ENCODE measurements at regions not wholly inside any gene's neighbourhood (a gene's known extent, or its start where the extent isn't known, plus 50 kb on each side); places are given as distances from the start of the nearest gene placed in this dataset.

DNA sequence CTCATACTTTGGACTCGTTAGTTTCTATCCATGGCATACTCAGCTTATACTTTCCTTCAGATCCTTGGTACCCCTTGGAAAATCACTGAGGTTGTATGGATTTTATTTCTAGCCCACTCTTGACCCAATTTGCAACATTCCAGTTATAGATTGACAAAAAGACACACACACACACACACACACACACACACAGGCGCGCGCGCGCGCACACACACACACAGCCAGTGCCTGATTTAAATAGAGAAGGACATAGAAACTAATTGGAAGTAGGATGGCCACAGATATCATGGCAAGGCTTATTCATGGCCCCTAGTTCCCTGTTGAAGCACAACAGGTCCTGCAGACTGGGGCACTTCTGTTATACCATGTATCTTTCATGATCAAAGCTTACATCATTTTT lies 89.1 kb upstream of the CFAP20DC start:
- TF ChIP-seq, protein P1, sequence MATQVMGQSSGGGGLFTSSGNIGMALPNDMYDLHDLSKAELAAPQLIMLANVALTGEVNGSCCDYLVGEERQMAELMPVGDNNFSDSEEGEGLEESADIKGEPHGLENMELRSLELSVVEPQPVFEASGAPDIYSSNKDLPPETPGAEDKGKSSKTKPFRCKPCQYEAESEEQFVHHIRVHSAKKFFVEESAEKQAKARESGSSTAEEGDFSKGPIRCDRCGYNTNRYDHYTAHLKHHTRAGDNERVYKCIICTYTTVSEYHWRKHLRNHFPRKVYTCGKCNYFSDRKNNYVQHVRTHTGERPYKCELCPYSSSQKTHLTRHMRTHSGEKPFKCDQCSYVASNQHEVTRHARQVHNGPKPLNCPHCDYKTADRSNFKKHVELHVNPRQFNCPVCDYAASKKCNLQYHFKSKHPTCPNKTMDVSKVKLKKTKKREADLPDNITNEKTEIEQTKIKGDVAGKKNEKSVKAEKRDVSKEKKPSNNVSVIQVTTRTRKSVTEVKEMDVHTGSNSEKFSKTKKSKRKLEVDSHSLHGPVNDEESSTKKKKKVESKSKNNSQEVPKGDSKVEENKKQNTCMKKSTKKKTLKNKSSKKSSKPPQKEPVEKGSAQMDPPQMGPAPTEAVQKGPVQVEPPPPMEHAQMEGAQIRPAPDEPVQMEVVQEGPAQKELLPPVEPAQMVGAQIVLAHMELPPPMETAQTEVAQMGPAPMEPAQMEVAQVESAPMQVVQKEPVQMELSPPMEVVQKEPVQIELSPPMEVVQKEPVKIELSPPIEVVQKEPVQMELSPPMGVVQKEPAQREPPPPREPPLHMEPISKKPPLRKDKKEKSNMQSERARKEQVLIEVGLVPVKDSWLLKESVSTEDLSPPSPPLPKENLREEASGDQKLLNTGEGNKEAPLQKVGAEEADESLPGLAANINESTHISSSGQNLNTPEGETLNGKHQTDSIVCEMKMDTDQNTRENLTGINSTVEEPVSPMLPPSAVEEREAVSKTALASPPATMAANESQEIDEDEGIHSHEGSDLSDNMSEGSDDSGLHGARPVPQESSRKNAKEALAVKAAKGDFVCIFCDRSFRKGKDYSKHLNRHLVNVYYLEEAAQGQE (IDR thresholded peaks at IDR 0.05; ENCODE audit: unreplicated experiment) = no peak
- TF ChIP-seq EZH2phosphoT487 (IDR thresholded peaks at IDR 0.05; ENCODE audit: unreplicated experiment) = no peak
- TF ChIP-seq EZH2 (IDR thresholded peaks at IDR 0.05; ENCODE audit: low read depth, unreplicated experiment) = no peak
- TF ChIP-seq JUNB (IDR thresholded peaks at IDR 0.05; ENCODE audit: unreplicated experiment) = no peak
- TF ChIP-seq CTCF (conservative IDR thresholded peaks at IDR 0.05; ENCODE audit: low read depth in 2 of 2) = no peak
- TF ChIP-seq POLR2AphosphoS5 (IDR thresholded peaks at IDR 0.05; ENCODE audit: low read depth) = no peak
- no peak for TF ChIP-seq ZNF462 (CRISPR knock-in tag; IDR thresholded peaks at IDR 0.05)
- TF ChIP-seq NANOG (IDR thresholded peaks at IDR 0.05; ENCODE audit: borderline replicate concordance) = no peak
- no peak for TF ChIP-seq CREB1 (CRISPR knock-in tag; IDR thresholded peaks at IDR 0.05; ENCODE audit: low read depth)
- TF ChIP-seq ZNF114 (CRISPR knock-in tag; IDR thresholded peaks at IDR 0.05) = no peak
- no peak for TF ChIP-seq ETS1 (IDR thresholded peaks at IDR 0.05)
- no peak for TF ChIP-seq ZNF331 (CRISPR knock-in tag; IDR thresholded peaks at IDR 0.05; ENCODE audit: low read depth)
- no peak for TF ChIP-seq STAT1 (IDR thresholded peaks at IDR 0.05; ENCODE audit: unreplicated experiment)
- no peaks in the 10 kb centered on the region for H3K27me3 ChIP-seq (ENCODE audit: insufficient read depth)
- no peaks in the 10 kb centered on the region for H3F3A ChIP-seq (replicated peaks; ENCODE audit: low read depth)
- no peak overlapping the region for H3K4me3 ChIP-seq
- Mint-ChIP-seq H3K27ac (no peak overlapping the region), H3K4me1 (no peaks in the 10 kb centered on the region), H3K27me3 (ENCODE audit: insufficient read depth, low read depth, poor library complexity) (no peaks in the 10 kb centered on the region), H3K36me3 (ENCODE audit: low read depth) (no peaks in the 10 kb centered on the region), H3K4me3 (no peak overlapping the region), H3K9me3 (no peaks in the 10 kb centered on the region)
- no peaks in the 10 kb centered on the region for H3K4me1 ChIP-seq (ENCODE audit: insufficient read depth)
- no peak for DNase-seq (ENCODE audit: low spot score)
- ATAC-seq = no peak
- no peaks in the 10 kb centered on the region for H3K9me2 ChIP-seq (ENCODE audit: insufficient read depth)
- no peaks in the 10 kb centered on the region for H3K79me2 ChIP-seq (replicated peaks; ENCODE audit: insufficient read depth)
- H3K4me2 ChIP-seq = no peak overlapping the region
- H3K27ac ChIP-seq (ENCODE audit: low read depth) = no peak overlapping the region
- H4K20me1 ChIP-seq (replicated peaks; ENCODE audit: insufficient read depth) = no peaks in the 10 kb centered on the region
- no peaks in the 10 kb centered on the region for H3K36me3 ChIP-seq (ENCODE audit: insufficient read depth)
- H2AFZ ChIP-seq = no peak overlapping the region
